SK-N-SH (cell line): ENCODE measurements at regions not wholly inside any gene's neighbourhood (a gene's known extent, or its start where the extent isn't known, plus 50 kb on each side); places are given as distances from the start of the nearest gene placed in this dataset.

Experiments
- CTCF ChIA-PET: fragments of 300-600, 350-600 bp; formaldehyde crosslinking; extraction: SDS; loops from one replicate; lab custom pipeline; 2021; lab: Yijun Ruan, JAX
- POLR2A ChIA-PET: fragments of 350-600 bp; sonication (Branson Sonifier 250); formaldehyde crosslinking; extraction: SDS; loops from one replicate; lab custom pipeline; 2020; ENCODE audit warnings: antibody characterized with exemption, inconsistent platforms; lab: Yijun Ruan, JAX
- DNase-seq: peaks from one replicate; pipeline ENCODE4 v3.0.0; 2012
- H2AFZ ChIP-seq: fragments of 200-600 bp; sonication (generic); 2 replicates; pipeline ENCODE4 v1.8.1; 2016; ENCODE audit warnings: antibody characterized with exemption, mild to moderate bottlenecking, low read depth
- H3F3A ChIP-seq: fragments of 200-600 bp; sonication (generic); replicated peaks from 2 replicates; pipeline ENCODE3; 2016; ENCODE audit warnings: antibody characterized with exemption, mild to moderate bottlenecking; ENCODE audit not compliant: insufficient read depth
- H3K27ac ChIP-seq, 2 experiments: fragments of 200-500 bp in 1 of 2; fragments of 200-600 bp in 1 of 2; sonication (Bioruptor generic) in 1 of 2; sonication (generic), shearing (Covaris generic) in 1 of 2; 2 replicates each; pipeline versions ENCODE4 v1.5.1 to v1.6.1; 2014 to 2016; ENCODE audit warnings: low read depth in 2 of 2, inconsistent platforms in 1 of 2, low read length in 1 of 2, mild to moderate bottlenecking in 1 of 2, mixed read lengths in 1 of 2
- H3K27me3 ChIP-seq: fragments of 200-600 bp; sonication (generic), shearing (Covaris generic); 2 replicates; pipeline ENCODE4 v1.6.1; 2016; ENCODE audit warnings: mixed run types; ENCODE audit not compliant: insufficient read depth
- H3K36me3 ChIP-seq, 2 experiments: fragments of 200-500 bp in 1 of 2; fragments of 200-600 bp in 1 of 2; sonication (Bioruptor generic) in 1 of 2; sonication (generic) in 1 of 2; replicated peaks in 1 of 2; 2 replicates each; pipeline versions ENCODE3 to v1.5.1; 2014 to 2016; ENCODE audit warnings: low read length in 1 of 2, mild to moderate bottlenecking in 1 of 2; ENCODE audit not compliant: insufficient read depth in 2 of 2, control insufficient read depth in 1 of 2
- H3K4me1 ChIP-seq, 2 experiments: fragments of 200-500 bp in 1 of 2; fragments of 200-600 bp in 1 of 2; sonication (Bioruptor generic) in 1 of 2; sonication (generic), shearing (Covaris generic) in 1 of 2; 2 replicates each; pipeline versions ENCODE4 v1.5.1 to v1.6.1; 2014 to 2016; ENCODE audit warnings: low read depth in 1 of 2, low read length in 1 of 2, mixed run types in 1 of 2; ENCODE audit not compliant: insufficient read depth in 2 of 2, control insufficient read depth in 1 of 2
- H3K4me2 ChIP-seq: fragments of 200-600 bp; sonication (generic), shearing (Covaris generic); 2 replicates; pipeline ENCODE4 v1.6.1; 2017; ENCODE audit warnings: mixed run types
- H3K4me3 ChIP-seq, 2 experiments: fragments of 200-500 bp in 1 of 2; fragments of 200-600 bp in 1 of 2; sonication (Bioruptor generic) in 1 of 2; sonication (generic), shearing (Covaris generic) in 1 of 2; 2 replicates each; pipeline versions ENCODE4 v1.5.1 to v1.8.1; 2014 to 2016; ENCODE audit warnings: low read depth in 2 of 2, inconsistent platforms in 1 of 2, low read length in 1 of 2, mild to moderate bottlenecking in 1 of 2, mixed read lengths in 1 of 2, moderate library complexity in 1 of 2
- H3K79me2 ChIP-seq: fragments of 200-600 bp; sonication (generic); 2 replicates; pipeline ENCODE4 v1.8.1; 2017; ENCODE audit warnings: mild to moderate bottlenecking; ENCODE audit not compliant: insufficient read depth
- H3K9ac ChIP-seq: fragments of 200-600 bp; sonication (generic); 2 replicates; pipeline ENCODE4 v1.6.1; 2017; ENCODE audit warnings: mixed run types
- H3K9me2 ChIP-seq: fragments of 200-600 bp; sonication (generic); 2 replicates; pipeline ENCODE4 v1.6.1; 2017; ENCODE audit warnings: mixed run types
- H3K9me3 ChIP-seq: fragments of 200-600 bp; sonication (generic); 2 replicates; pipeline ENCODE4 v1.6.1; 2017; ENCODE audit warnings: mixed run types, mild to moderate bottlenecking, moderate library complexity
- H4K20me1 ChIP-seq: fragments of 200-600 bp; sonication (generic); 2 replicates; pipeline ENCODE4 v1.6.1; 2017; ENCODE audit warnings: mild to moderate bottlenecking, mixed run types; ENCODE audit not compliant: insufficient read depth
- EP300 ChIP-seq, 2 experiments: IDR thresholded peaks; 2 replicates each; pipeline versions ENCODE4 v1.4.0 to v1.6.1; 2012; ENCODE audit warnings: borderline replicate concordance in 1 of 2, low read depth in 1 of 2, low read length in 1 of 2
- EZH2phosphoT487 ChIP-seq: fragments of 200-600 bp; sonication (generic); IDR thresholded peaks from 2 replicates; pipeline ENCODE4 v1.6.1; 2017; ENCODE audit warnings: low read depth, mixed run types, mild to moderate bottlenecking, antibody characterized with exemption, moderate library complexity, borderline replicate concordance
- GABPA ChIP-seq: IDR thresholded peaks from 2 replicates; pipeline ENCODE4 v1.4.0; 2012; ENCODE audit warnings: low read depth, mild to moderate bottlenecking
- JUND ChIP-seq: IDR thresholded peaks from 2 replicates; pipeline ENCODE4 v1.4.0; 2012
- MAX ChIP-seq: IDR thresholded peaks from 2 replicates; pipeline ENCODE4 v1.4.0; 2012; ENCODE audit warnings: low read depth
- MXI1 ChIP-seq: IDR thresholded peaks from 2 replicates; pipeline ENCODE4 v1.6.1; 2012; ENCODE audit warnings: mild to moderate bottlenecking, low read depth, low read length, improper control_type of control experiment
- NRF1 ChIP-seq: IDR thresholded peaks from 2 replicates; pipeline ENCODE4 v1.6.1; 2012; ENCODE audit warnings: low read depth, mild to moderate bottlenecking, low read length
- PBX3 ChIP-seq: IDR thresholded peaks from 2 replicates; pipeline ENCODE4; 2012
- POLR2AphosphoS5 ChIP-seq: IDR thresholded peaks from 2 replicates; pipeline ENCODE4 v1.6.1; 2012; ENCODE audit warnings: low read depth, low read length
- RCOR1 ChIP-seq: fragments of 150-350 bp; IDR thresholded peaks from 2 replicates; pipeline ENCODE4 v1.6.1; 2017; ENCODE audit warnings: antibody characterized with exemption, low read length
- RFX5 ChIP-seq: IDR thresholded peaks from 2 replicates; pipeline ENCODE4 v1.6.1; 2012; ENCODE audit warnings: mild to moderate bottlenecking, improper control_type of control experiment, low read length
- RXRA ChIP-seq: IDR thresholded peaks from 2 replicates; pipeline ENCODE4 v1.4.0; 2012; ENCODE audit warnings: low read depth, mild to moderate bottlenecking, borderline replicate concordance
- SMC3 ChIP-seq: IDR thresholded peaks from 2 replicates; pipeline ENCODE4 v1.6.1; 2012; ENCODE audit warnings: low read depth, low read length, improper control_type of control experiment
- TAF1 ChIP-seq: IDR thresholded peaks from 2 replicates; pipeline ENCODE4 v1.6.1; 2012; ENCODE audit warnings: low read depth, mild to moderate bottlenecking, low read length, moderate library complexity, borderline replicate concordance
- TEAD4 ChIP-seq: IDR thresholded peaks from 2 replicates; pipeline ENCODE4 v1.4.0; 2012; ENCODE audit warnings: mild to moderate bottlenecking, borderline replicate concordance; ENCODE audit not compliant: insufficient read depth
- USF1 ChIP-seq: IDR thresholded peaks from 2 replicates; pipeline ENCODE4 v1.4.0; 2012; ENCODE audit warnings: low read depth, borderline replicate concordance
- WGBS: methylation state at CpG from one replicate; pipeline ENCODE4 v1.1.6; 2017; ENCODE audit warnings: low lambda C conversion rate; 5-methylcytosine and 5-hydroxymethylcytosine counted together
- TF ChIP-seq, protein P1 (sequence below): fragments of 150-350 bp; IDR thresholded peaks from 2 replicates; pipeline ENCODE4 v1.6.1; 2017; ENCODE audit warnings: antibody characterized with exemption, low read length, low read depth, borderline replicate concordance

DNA sequence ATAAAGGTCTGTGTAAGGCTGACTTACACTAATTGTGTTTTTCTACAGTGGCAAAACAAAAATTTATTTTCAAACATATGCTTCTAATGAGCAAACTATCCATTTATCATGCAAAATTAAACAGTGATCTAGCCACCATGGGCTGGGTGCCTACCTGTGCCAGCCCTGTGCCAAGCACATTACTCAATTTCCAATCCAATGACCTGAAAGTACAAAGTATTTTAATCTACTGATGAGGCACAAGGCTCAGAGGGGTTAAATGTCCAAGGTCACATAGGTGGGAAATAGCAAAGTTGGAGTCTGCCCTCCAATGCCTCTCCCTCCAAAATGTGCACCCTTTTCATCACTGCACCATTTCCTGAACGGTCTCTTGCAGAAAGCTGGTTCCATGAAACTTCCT is 279.1 kb upstream of the FMN2 start:
- Histone ChIP-seq H3K4me2 (no peak overlapping the region), H3K9me3 (no peaks in the 10 kb centered on the region), H3F3A (peaks cover 14% of the 10 kb centered on the region), H3K4me3 (no peak overlapping the region), H4K20me1 (no peaks in the 10 kb centered on the region), H3K9me2 (no peaks in the 10 kb centered on the region), H3K79me2 (no peaks in the 10 kb centered on the region)
- WGBS = 94% methylated on average over 1 of the region's 1 CpG
- no peak for DNase-seq
- CTCF ChIA-PET = interaction anchor here (0.9 kb wide), 1 partner anchor 11 kb away, joined by 4 read pairs; no protein-coding TSS in a partner anchor
- no peak for TF ChIP-seq TAF1
- TF ChIP-seq EP300 (IDR thresholded peaks at IDR 0.05; ENCODE audit: borderline replicate concordance in 1 of 2, low read depth in 1 of 2, low read length in 1 of 2) = no peak
- no peak for TF ChIP-seq RFX5
- no peak for TF ChIP-seq JUND
- no peak for TF ChIP-seq POLR2AphosphoS5
- TF ChIP-seq PBX3 = no peak
- no peak for TF ChIP-seq EZH2phosphoT487
- TF ChIP-seq NRF1 = no peak
- TF ChIP-seq RXRA = no peak
- TF ChIP-seq GABPA = no peak
- no peak for TF ChIP-seq MAX
- TF ChIP-seq SMC3 = no peak
- no peak for TF ChIP-seq RCOR1
- TF ChIP-seq USF1 = no peak
- TF ChIP-seq TEAD4 = no peak
- TF ChIP-seq, protein P1, sequence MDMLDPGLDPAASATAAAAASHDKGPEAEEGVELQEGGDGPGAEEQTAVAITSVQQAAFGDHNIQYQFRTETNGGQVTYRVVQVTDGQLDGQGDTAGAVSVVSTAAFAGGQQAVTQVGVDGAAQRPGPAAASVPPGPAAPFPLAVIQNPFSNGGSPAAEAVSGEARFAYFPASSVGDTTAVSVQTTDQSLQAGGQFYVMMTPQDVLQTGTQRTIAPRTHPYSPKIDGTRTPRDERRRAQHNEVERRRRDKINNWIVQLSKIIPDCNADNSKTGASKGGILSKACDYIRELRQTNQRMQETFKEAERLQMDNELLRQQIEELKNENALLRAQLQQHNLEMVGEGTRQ = no peak
- no peak for TF ChIP-seq MXI1
- TF ChIP-seq, all 33 proteins: peak for 0
- Histone ChIP-seq H3K9ac (no peak overlapping the region), H2AFZ (no peak overlapping the region), H3K4me1 (peaks cover 13 to 38% of the 10 kb centered on the region in 2 experiments; a peak in 3 of 4 replicates), H3K27me3 (no peaks in the 10 kb centered on the region), H3K27ac (no peak overlapping the region), H3K36me3 (no peaks in the 10 kb centered on the region)
- POLR2A ChIA-PET = no interaction called here
